ENCODE measurements at regions not wholly inside any gene's neighbourhood (a gene's known extent, or its start where the extent isn't known, plus 50 kb on each side); places are given as distances from the start of the nearest gene placed in this dataset.

DNA sequence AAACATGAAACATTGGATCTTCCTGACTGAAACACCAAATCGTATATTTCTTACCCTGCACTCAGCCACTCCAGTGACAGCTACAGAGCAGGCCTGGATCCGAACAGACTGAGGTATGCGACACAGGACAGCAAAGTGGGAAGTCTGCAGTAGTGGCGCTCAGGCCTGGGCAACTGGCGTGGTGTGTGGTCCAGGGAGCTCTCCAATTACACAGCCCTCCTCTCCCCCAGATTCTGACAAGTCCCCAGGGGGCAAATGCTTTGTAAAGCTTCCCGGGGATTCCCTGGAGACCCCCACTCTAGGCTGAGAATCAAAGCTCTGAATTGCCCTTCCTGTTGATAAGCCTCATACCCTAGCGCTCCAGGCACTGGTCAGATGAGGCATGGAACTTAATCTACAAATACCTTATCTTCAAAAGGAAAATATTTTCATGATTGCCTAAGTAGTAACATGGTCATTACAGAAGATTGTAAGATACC lies 104.8 kb upstream of the ERCC6L2 start:
- no peak for TF ChIP-seq POLR2A (IDR thresholded peaks at IDR 0.05)
- TF ChIP-seq, protein P1, sequence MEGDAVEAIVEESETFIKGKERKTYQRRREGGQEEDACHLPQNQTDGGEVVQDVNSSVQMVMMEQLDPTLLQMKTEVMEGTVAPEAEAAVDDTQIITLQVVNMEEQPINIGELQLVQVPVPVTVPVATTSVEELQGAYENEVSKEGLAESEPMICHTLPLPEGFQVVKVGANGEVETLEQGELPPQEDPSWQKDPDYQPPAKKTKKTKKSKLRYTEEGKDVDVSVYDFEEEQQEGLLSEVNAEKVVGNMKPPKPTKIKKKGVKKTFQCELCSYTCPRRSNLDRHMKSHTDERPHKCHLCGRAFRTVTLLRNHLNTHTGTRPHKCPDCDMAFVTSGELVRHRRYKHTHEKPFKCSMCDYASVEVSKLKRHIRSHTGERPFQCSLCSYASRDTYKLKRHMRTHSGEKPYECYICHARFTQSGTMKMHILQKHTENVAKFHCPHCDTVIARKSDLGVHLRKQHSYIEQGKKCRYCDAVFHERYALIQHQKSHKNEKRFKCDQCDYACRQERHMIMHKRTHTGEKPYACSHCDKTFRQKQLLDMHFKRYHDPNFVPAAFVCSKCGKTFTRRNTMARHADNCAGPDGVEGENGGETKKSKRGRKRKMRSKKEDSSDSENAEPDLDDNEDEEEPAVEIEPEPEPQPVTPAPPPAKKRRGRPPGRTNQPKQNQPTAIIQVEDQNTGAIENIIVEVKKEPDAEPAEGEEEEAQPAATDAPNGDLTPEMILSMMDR (IDR thresholded peaks at IDR 0.05), result no peak
